Adrenal gland (tissue), 9 donors: ENCODE measurements at regions not wholly inside any gene's neighbourhood (a gene's known extent, or its start where the extent isn't known, plus 50 kb on each side); places are given as distances from the start of the nearest gene placed in this dataset.

Experiments
- DNase-seq, 7 donors: peaks; one replicate each; pipeline ENCODE4 v3.0.0-alpha.2; 2019 to 2020
- H3K27ac ChIP-seq, 5 donors: fragments of 200-600 bp; sonication (generic) in 4 of 5; 1 replicate in 3 of 5; 2 replicates in 2 of 5; pipeline versions ENCODE4 v1.5.1 to v1.8.0; 2016 to 2020; ENCODE audit warnings: mild to moderate bottlenecking in 1 of 5
- H3K27me3 ChIP-seq: fragments of 200-600 bp; 2 replicates; pipeline ENCODE4 v1.8.0; 2021
- H3K36me3 ChIP-seq, 2 donors: fragments of 200-600 bp; replicated peaks in 1 of 2; 1 replicate in 1 of 2; 2 replicates in 1 of 2; pipeline versions ENCODE4 v1.5.1 to v1.8.0; 2018 to 2022
- H3K4me1 ChIP-seq, 2 donors: fragments of 200-600 bp; replicated peaks in 1 of 2; 1 replicate in 1 of 2; 2 replicates in 1 of 2; pipeline versions ENCODE4 v1.5.1 to v1.8.0; 2018 to 2021
- H3K4me3 ChIP-seq, 4 donors: fragments of 200-600 bp; sonication (generic) in 3 of 4; one replicate each; pipeline ENCODE4 v1.5.1; 2016 to 2018
- H3K9me3 ChIP-seq, 3 donors: fragments of 200-600 bp; sonication (generic) in 1 of 3; replicated peaks in 1 of 3; 1 replicate in 2 of 3; 2 replicates in 1 of 3; pipeline versions ENCODE4 v1.5.1 to v1.8.0; 2016 to 2021
- CTCF ChIP-seq, 6 experiments: fragments of 450-650 bp in 4 of 6; fragments of 200-600 bp in 2 of 6; sonication (generic) in 1 of 6; IDR thresholded peaks; 1 replicate in 5 of 6; 2 replicates in 1 of 6; pipeline versions ENCODE4 v1.5.1 to v1.8.0; 2016 to 2021; ENCODE audit warnings: antibody characterized with exemption in 6 of 6, mild to moderate bottlenecking in 2 of 6, moderate library complexity in 1 of 6
- POLR2A ChIP-seq, 2 donors: fragments of 450-650 bp; IDR thresholded peaks; one replicate each; pipeline ENCODE4 v1.6.1; 2017; ENCODE audit warnings: antibody characterized with exemption in 2 of 2, mild to moderate bottlenecking in 2 of 2, moderate library complexity in 1 of 2
- WGBS, 4 donors: extraction: QIAGEN DNeasy Blood & Tissue Kit in 2 of 4; methylation state at CpG; one replicate each; pipeline versions ENCODE4 v1.1.5 to v1.1.7; 2013 to 2017; 5-methylcytosine and 5-hydroxymethylcytosine counted together
- intact Hi-C, 2 donors: fragments of 100-400 bp; cut with DNase I; formaldehyde crosslinking; loops; one replicate each; pipeline versions ENCODE4 v1.14.1 to v1.15.0; 2022 to 2023
- donor health status: healthy with polysubstance abuse.
- donor health status: Bipolar disorder and iron deficiency.
- donor health status: DM: yes; HTN: yes; CAD: no.
- donor health status: DM: no; HTN: no; CAD: no.
- donor health status: DM: no; HTN: no; CAD: no.

- intact Hi-C loops = no loop called here
- no peak overlapping the region for H3K27ac ChIP-seq
- no peak for DNase-seq
- H3K27me3 ChIP-seq = no peaks in the 10 kb centered on the region
- no peaks in the 10 kb centered on the region for H3K9me3 ChIP-seq
- H3K36me3 ChIP-seq = no peaks in the 10 kb centered on the region
- WGBS, 4 donors = 52 to 74% (median 61%) methylated on average over 2 of the region's 2 CpGs
- no peak for TF ChIP-seq CTCF (IDR thresholded peaks at IDR 0.05)
- TF ChIP-seq POLR2A (IDR thresholded peaks at IDR 0.05) = no peak
- H3K4me3 ChIP-seq = no peak overlapping the region
- H3K4me1 ChIP-seq = no peaks in the 10 kb centered on the region
Measured at GRCh38 chr5:155485386-155485785, 471.8 kb downstream of the KIF4B start.

- H3K4me3 ChIP-seq = no peak overlapping the region
- intact Hi-C loops = no loop called here
- DNase-seq = no peak
- no peak overlapping the region for H3K27ac ChIP-seq
- TF ChIP-seq CTCF (IDR thresholded peaks at IDR 0.05) = no peak
- no peak for TF ChIP-seq POLR2A (IDR thresholded peaks at IDR 0.05)
- no peaks in the 10 kb centered on the region for H3K4me1 ChIP-seq
- H3K36me3 ChIP-seq = no peaks in the 10 kb centered on the region
- no peaks in the 10 kb centered on the region for H3K9me3 ChIP-seq
- no peaks in the 10 kb centered on the region for H3K27me3 ChIP-seq
Measured at GRCh38 chr5:155489949-155490348, 476.4 kb downstream of the KIF4B start.

- 63 to 76% (median 71%) methylated on average over 2 of the region's 2 CpGs for WGBS, 4 donors
- H3K36me3 ChIP-seq = no peaks in the 10 kb centered on the region
- H3K27ac ChIP-seq = no peak overlapping the region
- no peaks in the 10 kb centered on the region for H3K27me3 ChIP-seq
- no peaks in the 10 kb centered on the region for H3K9me3 ChIP-seq
- H3K4me3 ChIP-seq = no peak overlapping the region
- TF ChIP-seq CTCF (IDR thresholded peaks at IDR 0.05) (no peak), POLR2A (IDR thresholded peaks at IDR 0.05) (no peak)
- H3K4me1 ChIP-seq = no peaks in the 10 kb centered on the region
- DNase-seq = no peak
- intact Hi-C loops = no loop called here
Measured at GRCh38 chr5:155492191-155492590, 478.6 kb downstream of the KIF4B start.

- 43 to 67% (median 58%) methylated on average over 1 of the region's 1 CpG for WGBS, 4 donors
- no peak overlapping the region for H3K27ac ChIP-seq
- no peaks in the 10 kb centered on the region for H3K36me3 ChIP-seq
- H3K27me3 ChIP-seq = no peaks in the 10 kb centered on the region
- no peak for TF ChIP-seq CTCF (IDR thresholded peaks at IDR 0.05)
- TF ChIP-seq POLR2A (IDR thresholded peaks at IDR 0.05) = no peak
- no peak for DNase-seq
- H3K9me3 ChIP-seq = no peaks in the 10 kb centered on the region
- intact Hi-C loops = no loop called here
- no peak overlapping the region for H3K4me3 ChIP-seq
- H3K4me1 ChIP-seq = no peaks in the 10 kb centered on the region
Measured at GRCh38 chr5:155504606-155505005, 491.1 kb downstream of the KIF4B start.
